ENCODE measurements at regions not wholly inside any gene's neighbourhood (a gene's known extent, or its start where the extent isn't known, plus 50 kb on each side); places are given as distances from the start of the nearest gene placed in this dataset.

GRCh38 chr7:125530553-125530952 lies 600.9 kb upstream of the POT1 start:
- no peaks in the 10 kb centered on the region for H3K4me1 ChIP-seq
- no peaks in the 10 kb centered on the region for H3K9me3 ChIP-seq (replicated peaks)
- DNase-seq, result no peak
- H3K36me3 ChIP-seq, result no peaks in the 10 kb centered on the region
- no peaks in the 10 kb centered on the region for H3K27me3 ChIP-seq
- no peak overlapping the region for H3K27ac ChIP-seq
- H3K4me3 ChIP-seq, result no peak overlapping the region

- Histone ChIP-seq H3K27me3 (no peaks in the 10 kb centered on the region), H3K36me3 (no peaks in the 10 kb centered on the region), H3K4me1 (no peaks in the 10 kb centered on the region), H3K9me3 (replicated peaks) (no peaks in the 10 kb centered on the region), H3K27ac (no peak overlapping the region), H3K4me3 (no peak overlapping the region)
- no peak for DNase-seq
These were observed 599.6 kb upstream of the POT1 start for GRCh38 chr7:125529249-125529648.

GRCh38 chr7:125526958-125527357 lies 597.3 kb upstream of the POT1 start:
- Histone ChIP-seq H3K9me3 (replicated peaks) (no peaks in the 10 kb centered on the region), H3K27ac (no peak overlapping the region), H3K4me3 (no peak overlapping the region), H3K4me1 (no peaks in the 10 kb centered on the region), H3K27me3 (no peaks in the 10 kb centered on the region), H3K36me3 (no peaks in the 10 kb centered on the region)
- DNase-seq, result no peak

- Histone ChIP-seq H3K27me3 (no peaks in the 10 kb centered on the region), H3K9me3 (replicated peaks) (no peaks in the 10 kb centered on the region), H3K27ac (no peak overlapping the region), H3K4me1 (no peaks in the 10 kb centered on the region), H3K36me3 (no peaks in the 10 kb centered on the region), H3K4me3 (no peak overlapping the region)
- no peak for DNase-seq
These were observed 596.5 kb upstream of the POT1 start for GRCh38 chr7:125526092-125526491.

- H3K36me3 ChIP-seq, result no peaks in the 10 kb centered on the region
- H3K9me3 ChIP-seq (replicated peaks), result no peaks in the 10 kb centered on the region
- no peak overlapping the region for H3K4me3 ChIP-seq
- H3K27me3 ChIP-seq, result no peaks in the 10 kb centered on the region
- H3K4me1 ChIP-seq, result peaks cover 7% of the 10 kb centered on the region
- no peak overlapping the region; the same call in 1 of the 2 replicates for H3K27ac ChIP-seq
- DNase-seq, result peak; percentile 74 to 89
These were observed 586.6 kb upstream of the POT1 start for GRCh38 chr7:125516194-125516593.

GRCh38 chr7:125512373-125512772 lies 582.7 kb upstream of the POT1 start:
- no peak overlapping the region for H3K27ac ChIP-seq
- H3K4me3 ChIP-seq, result no peak overlapping the region
- no peaks in the 10 kb centered on the region for H3K27me3 ChIP-seq
- H3K4me1 ChIP-seq, result peaks cover 7% of the 10 kb centered on the region
- no peak for DNase-seq
- no peaks in the 10 kb centered on the region for H3K9me3 ChIP-seq (replicated peaks)
- no peaks in the 10 kb centered on the region for H3K36me3 ChIP-seq

GRCh38 chr7:125511310-125511709 lies 581.7 kb upstream of the POT1 start:
- H3K4me3 ChIP-seq, result no peak overlapping the region
- no peak for DNase-seq
- peaks cover 5% of the 10 kb centered on the region; the same call in 1 of the 2 replicates for H3K4me1 ChIP-seq
- no peaks in the 10 kb centered on the region for H3K36me3 ChIP-seq
- H3K27me3 ChIP-seq, result no peaks in the 10 kb centered on the region
- H3K27ac ChIP-seq, result no peak overlapping the region
- no peaks in the 10 kb centered on the region for H3K9me3 ChIP-seq (replicated peaks)

GRCh38 chr7:125506331-125506730 lies 576.7 kb upstream of the POT1 start:
- H3K4me1 ChIP-seq, result no peaks in the 10 kb centered on the region

GRCh38 chr7:125504848-125505247 lies 575.2 kb upstream of the POT1 start:
- H3K4me1 ChIP-seq, result no peaks in the 10 kb centered on the region
- no peak for DNase-seq
- H3K4me3 ChIP-seq, result no peak overlapping the region
- no peak overlapping the region for H3K27ac ChIP-seq
- no peaks in the 10 kb centered on the region for H3K27me3 ChIP-seq
- no peaks in the 10 kb centered on the region for H3K9me3 ChIP-seq (replicated peaks)
- no peaks in the 10 kb centered on the region for H3K36me3 ChIP-seq

More at GRCh38 chr7:125506331-125506730, 576.7 kb upstream of the POT1 start:
- Histone ChIP-seq H3K4me3 (no peak overlapping the region), H3K9me3 (replicated peaks) (no peaks in the 10 kb centered on the region), H3K36me3 (no peaks in the 10 kb centered on the region), H3K27ac (no peak overlapping the region), H3K27me3 (no peaks in the 10 kb centered on the region)
- DNase-seq, result peak; percentile 9 to 40

GRCh38 chr7:125495997-125496396 lies 566.4 kb upstream of the POT1 start:
- Histone ChIP-seq H3K36me3 (no peaks in the 10 kb centered on the region), H3K4me1 (peaks cover 24% of the 10 kb centered on the region), H3K27me3 (no peaks in the 10 kb centered on the region), H3K27ac (no peak overlapping the region), H3K4me3 (no peak overlapping the region), H3K9me3 (replicated peaks) (no peaks in the 10 kb centered on the region)
- DNase-seq, result no peak

- H3K27ac ChIP-seq, result peak overlapping the region; percentile 49
- H3K36me3 ChIP-seq, result no peaks in the 10 kb centered on the region
- DNase-seq, result peak; percentile 46 to 90
- H3K4me1 ChIP-seq, result peaks cover 30% of the 10 kb centered on the region
- no peaks in the 10 kb centered on the region for H3K27me3 ChIP-seq
- no peak overlapping the region for H3K4me3 ChIP-seq
- no peaks in the 10 kb centered on the region for H3K9me3 ChIP-seq (replicated peaks)
These were observed 562.9 kb upstream of the POT1 start for GRCh38 chr7:125492521-125492920.

- Histone ChIP-seq H3K27me3 (no peaks in the 10 kb centered on the region), H3K9me3 (replicated peaks) (no peaks in the 10 kb centered on the region), H3K4me3 (no peak overlapping the region), H3K36me3 (no peaks in the 10 kb centered on the region), H3K27ac (no peak overlapping the region), H3K4me1 (peaks cover 30% of the 10 kb centered on the region)
- DNase-seq, result peak in 1 of 2 experiments; percentile 27
These were observed 561.5 kb upstream of the POT1 start for GRCh38 chr7:125491137-125491536.

GRCh38 chr7:125490167-125490566 lies 560.5 kb upstream of the POT1 start:
- peaks cover 30% of the 10 kb centered on the region for H3K4me1 ChIP-seq
- DNase-seq, result no peak
- no peaks in the 10 kb centered on the region for H3K27me3 ChIP-seq
- no peak overlapping the region for H3K4me3 ChIP-seq
- H3K27ac ChIP-seq, result no peak overlapping the region
- no peaks in the 10 kb centered on the region for H3K36me3 ChIP-seq
- H3K9me3 ChIP-seq (replicated peaks), result no peaks in the 10 kb centered on the region

GRCh38 chr7:125485223-125485622 lies 555.6 kb upstream of the POT1 start:
- H3K27ac ChIP-seq, result no peak overlapping the region
- H3K27me3 ChIP-seq, result no peaks in the 10 kb centered on the region

GRCh38 chr7:125484755-125485154 lies 555.1 kb upstream of the POT1 start:
- no peaks in the 10 kb centered on the region for H3K36me3 ChIP-seq
- H3K4me3 ChIP-seq, result no peak overlapping the region
- H3K9me3 ChIP-seq (replicated peaks), result no peaks in the 10 kb centered on the region
- no peaks in the 10 kb centered on the region for H3K27me3 ChIP-seq
- no peak overlapping the region for H3K27ac ChIP-seq
- no peaks in the 10 kb centered on the region for H3K4me1 ChIP-seq
- DNase-seq, result no peak

More at GRCh38 chr7:125485223-125485622, 555.6 kb upstream of the POT1 start:
- Histone ChIP-seq H3K36me3 (no peaks in the 10 kb centered on the region), H3K4me3 (no peak overlapping the region), H3K4me1 (no peaks in the 10 kb centered on the region), H3K9me3 (replicated peaks) (no peaks in the 10 kb centered on the region)
- DNase-seq, result no peak

- H3K27me3 ChIP-seq, result no peaks in the 10 kb centered on the region
- H3K27ac ChIP-seq, result no peak overlapping the region
- H3K36me3 ChIP-seq, result no peaks in the 10 kb centered on the region
- no peaks in the 10 kb centered on the region for H3K4me1 ChIP-seq
- no peak overlapping the region for H3K4me3 ChIP-seq
- H3K9me3 ChIP-seq (replicated peaks), result no peaks in the 10 kb centered on the region
- no peak for DNase-seq
These were observed 551.7 kb upstream of the POT1 start for GRCh38 chr7:125481323-125481722.
